ENCODE measurements at regions not wholly inside any gene's neighbourhood (a gene's known extent, or its start where the extent isn't known, plus 50 kb on each side); places are given as distances from the start of the nearest gene placed in this dataset.

DNA sequence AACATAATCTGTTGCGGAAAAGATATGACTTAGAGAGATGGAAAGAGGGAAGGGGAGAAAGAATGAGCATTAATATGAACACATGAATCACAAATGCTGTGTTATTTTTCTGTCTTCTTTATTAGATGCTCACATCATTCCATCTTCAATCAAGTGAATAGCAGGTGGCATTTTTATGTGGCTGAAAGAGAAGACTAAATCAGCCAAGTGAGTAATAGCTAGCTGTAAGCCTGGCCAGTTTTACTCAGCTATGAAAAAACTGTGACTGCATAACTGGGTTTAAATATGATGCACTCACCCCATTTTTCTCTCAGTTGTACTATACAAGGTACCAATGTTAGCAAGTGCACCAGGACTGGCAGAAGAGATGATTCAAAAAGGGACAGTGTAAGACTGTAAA, 571.1 kb downstream of the JRKL start:
- Histone ChIP-seq H3K36me3 (ENCODE audit: control insufficient read depth in 2 of 2, extremely low read depth in 1 of 2, insufficient read depth in 2 of 2, low read length in 2 of 2) (no peaks in the 10 kb centered on the region), H3K4me1 (ENCODE audit: control insufficient read depth, extremely low read depth, insufficient read depth, low read length) (no peaks in the 10 kb centered on the region), H3K9me3 (replicated peaks; ENCODE audit: control insufficient read depth, insufficient read depth, low read length) (no peaks in the 10 kb centered on the region), H3K9ac (replicated peaks; ENCODE audit: extremely low read depth, insufficient read depth, low read length) (no peak overlapping the region), H2AFZ (ENCODE audit: low read depth, low read length) (no peak overlapping the region), H3K4me3 (replicated peaks in 1 of 3; ENCODE audit: insufficient read depth in 1 of 3, low read depth in 1 of 3, low read length in 3 of 3) (no peak overlapping the region), H4K20me1 (replicated peaks; ENCODE audit: control insufficient read depth, extremely low read depth, insufficient read depth, low read length) (no peaks in the 10 kb centered on the region), H3K9me1 (replicated peaks; ENCODE audit: control insufficient read depth, extremely low read depth, insufficient read depth, low read length) (no peaks in the 10 kb centered on the region), H3K4me2 (ENCODE audit: insufficient read depth, low read length) (no peak overlapping the region), H3K27me3 (ENCODE audit: control insufficient read depth in 2 of 2, insufficient read depth in 2 of 2, low read length in 2 of 2) (no peaks in the 10 kb centered on the region), H3K27ac (ENCODE audit: insufficient read depth, low read depth, low read length) (no peak overlapping the region), H3K79me2 (ENCODE audit: control insufficient read depth, insufficient read depth, low read length) (no peaks in the 10 kb centered on the region)
- CTCF ChIA-PET: no interaction called here
- no TSS peak for BruUV-seq (replicated peaks)
- dilution Hi-C loops (cut with MboI; ENCODE audit: extremely low pct_ligation_motif_present, low sequenced_read_pairs) (no loop called here), intact Hi-C loops (cut with micrococcal nuclease) (no loop called here)
- DNase-seq (ENCODE audit: low read depth, low spot score): no peak
- POLR2A ChIA-PET: no interaction called here
- no peak for FAIRE-seq
- no peak for TF ChIP-seq MAX (IDR thresholded peaks at IDR 0.05; ENCODE audit: insufficient read depth, insufficient read length)
- TF ChIP-seq POLR2AphosphoS5 (IDR thresholded peaks at IDR 0.05; ENCODE audit: insufficient read depth, low read depth, low read length): no peak
- TF ChIP-seq MYC (IDR thresholded peaks at IDR 0.05; ENCODE audit: low read depth, low read length): no peak
- TF ChIP-seq GATA2 (IDR thresholded peaks at IDR 0.05; ENCODE audit: insufficient read depth, insufficient read length, low read depth, low read length): no peak
- no peak for TF ChIP-seq JUN (IDR thresholded peaks at IDR 0.05; ENCODE audit: borderline replicate concordance, insufficient read depth, insufficient read length, low read depth)
- TF ChIP-seq EZH2 (IDR thresholded peaks at IDR 0.05; ENCODE audit: borderline replicate concordance, low read depth, low read length, severe bottlenecking): no peak
- TF ChIP-seq FOS (IDR thresholded peaks at IDR 0.05; ENCODE audit: borderline replicate concordance, insufficient read depth, low read length): no peak
- TF ChIP-seq POLR2A (IDR thresholded peaks at IDR 0.05; ENCODE audit: low read depth, low read length): no peak
- no peak for TF ChIP-seq CTCF (IDR thresholded peaks at IDR 0.05; ENCODE audit: extremely low read depth in 1 of 2, insufficient read depth in 1 of 2, low read depth in 1 of 2, low read length in 2 of 2)

Data from endothelial cell of umbilical vein (primary cell).